GM19035 (cell line): ENCODE measurements at regions not wholly inside any gene's neighbourhood (a gene's known extent, or its start where the extent isn't known, plus 50 kb on each side); places are given as distances from the start of the nearest gene placed in this dataset.

Experiments
- ATAC-seq: cut with Tn5 transposase; IDR thresholded peaks from one replicate; pipeline ENCODE4 v1.9.1; 2021; ENCODE audit not compliant: unreplicated experiment

DNA sequence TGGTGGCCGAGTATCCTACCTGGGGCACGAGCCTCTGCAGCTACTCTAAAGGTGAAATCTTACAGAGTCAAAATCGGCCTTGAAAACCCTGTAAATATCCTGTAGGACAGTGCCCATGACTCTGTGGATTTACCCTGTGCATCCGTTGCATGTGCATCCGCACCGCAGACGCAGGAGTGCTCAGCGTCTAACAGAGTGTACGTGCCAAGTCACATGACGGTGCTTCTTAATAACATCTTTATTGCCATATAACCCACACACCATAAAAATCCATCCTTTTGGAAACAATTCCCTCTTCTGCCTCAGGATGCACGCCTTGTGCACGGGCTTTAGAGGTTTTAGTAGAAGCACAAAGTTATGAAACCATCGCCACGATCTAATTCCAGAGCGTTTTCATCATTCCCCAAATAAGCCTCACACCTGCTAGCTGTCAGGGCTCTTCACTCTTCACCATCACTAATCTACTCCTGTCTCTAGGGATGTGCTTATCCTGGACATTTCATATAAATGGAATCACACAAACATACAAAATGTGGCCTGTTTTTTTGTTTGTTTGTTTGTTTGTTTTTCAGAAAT is 384.5 kb upstream of the SULF2 start:
- ATAC-seq = no peak

DNA sequence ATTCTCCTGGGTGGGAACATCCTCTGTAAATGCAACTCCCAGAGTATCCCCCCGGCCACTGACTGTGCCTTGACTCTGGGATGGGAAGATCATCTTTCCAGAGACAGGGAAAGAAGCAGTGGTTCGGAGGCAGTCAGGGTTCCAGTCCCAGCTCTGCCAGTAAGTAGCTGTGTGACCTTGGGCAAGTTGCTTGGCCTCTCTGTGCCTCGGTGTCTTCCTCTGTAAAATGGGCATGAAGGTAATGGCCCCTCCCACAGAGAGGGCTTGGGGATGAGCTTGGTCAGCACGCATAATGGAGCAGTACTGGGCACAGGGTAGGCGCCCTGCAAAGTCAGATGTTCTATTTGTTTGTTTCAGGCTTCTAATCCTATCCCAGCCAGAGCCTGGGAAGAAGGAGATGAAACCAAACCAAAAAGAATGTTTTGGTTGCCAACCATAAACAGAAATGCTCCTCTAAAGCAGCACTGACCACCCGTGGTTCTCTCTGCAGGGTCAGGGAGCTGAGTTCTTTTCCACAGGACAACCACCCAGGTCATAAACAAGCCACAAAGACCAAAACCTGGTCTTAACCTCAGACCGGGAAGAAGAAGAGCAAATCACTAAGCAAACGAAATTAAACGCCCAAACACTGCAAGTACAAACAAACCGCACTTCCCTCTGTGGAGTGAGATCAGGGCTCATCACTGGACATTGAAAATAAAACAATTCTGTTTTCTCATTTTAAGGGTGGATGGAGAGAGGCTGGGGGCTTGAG is 381.0 kb upstream of the SULF2 start:
- ATAC-seq = no peak

DNA sequence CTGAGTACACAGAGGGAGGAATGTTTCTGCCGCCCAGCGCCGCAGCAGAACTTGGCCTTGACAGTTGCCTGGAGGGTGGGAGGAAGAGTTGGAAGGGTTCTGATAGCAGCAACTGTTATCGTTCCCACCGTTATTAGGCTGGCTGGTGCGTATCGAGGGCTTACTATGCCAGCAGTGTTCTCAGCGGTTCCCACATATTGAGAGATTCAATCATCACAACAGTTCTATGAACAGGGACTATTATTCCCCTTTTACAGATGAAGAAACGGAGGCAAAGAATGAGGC is 380.1 kb upstream of the SULF2 start:
- no peak for ATAC-seq

DNA sequence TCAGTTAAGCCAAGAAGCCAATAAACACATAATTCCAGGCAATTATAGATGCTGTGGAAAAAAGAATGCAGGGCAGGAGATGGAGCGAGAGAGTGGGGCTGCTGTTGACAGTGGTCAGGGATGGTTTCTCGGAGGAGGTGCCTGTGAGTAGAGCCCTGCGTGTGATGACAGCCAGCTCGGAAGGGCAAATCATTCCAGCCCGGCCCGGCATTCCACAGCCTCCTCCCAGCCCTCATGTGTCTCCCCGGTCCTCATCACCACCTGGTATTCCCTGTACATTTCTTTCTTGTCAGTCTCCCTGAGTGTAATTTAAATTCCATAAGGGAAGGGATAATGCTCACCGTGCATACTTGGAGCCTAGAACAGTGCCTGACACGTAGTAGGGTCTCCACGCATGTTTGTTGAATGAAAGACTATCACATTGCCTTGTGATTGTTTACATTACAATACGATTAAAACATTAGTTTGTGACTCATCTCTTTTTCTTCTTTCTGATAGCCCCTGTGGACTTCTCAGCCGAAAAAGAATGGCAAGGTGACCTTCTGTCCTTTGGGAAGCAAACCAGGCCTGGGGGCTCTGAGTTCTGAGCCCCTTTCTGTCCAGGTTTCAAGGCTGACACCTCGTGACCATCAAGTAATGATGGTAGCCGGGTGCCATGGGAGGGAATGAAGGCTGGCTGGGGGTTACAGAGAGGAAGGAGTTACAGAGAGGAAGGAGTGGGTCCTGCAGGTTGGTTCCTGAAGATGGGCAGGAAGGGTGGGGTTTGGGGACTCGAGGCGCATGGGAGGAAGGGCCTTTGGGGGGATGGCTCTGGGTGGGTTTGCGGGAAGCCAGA is 379.5 kb upstream of the SULF2 start:
- ATAC-seq = no peak

DNA sequence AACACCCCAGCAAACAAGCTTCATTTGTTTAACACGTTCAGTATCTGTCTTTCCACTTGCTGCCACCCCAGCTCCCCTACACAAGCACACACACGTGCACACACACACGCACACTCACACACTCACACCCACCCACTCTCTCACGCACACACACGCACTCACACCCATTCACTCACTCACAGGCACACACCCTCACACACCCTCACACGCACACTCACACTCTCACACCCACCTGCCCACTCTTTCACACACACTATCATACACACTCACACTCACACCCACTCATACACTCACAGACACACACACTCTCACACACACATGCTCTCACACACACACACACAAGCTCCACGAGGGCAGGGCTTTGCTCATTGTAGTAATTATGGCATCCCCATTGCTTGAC is 378.8 kb upstream of the SULF2 start:
- ATAC-seq = no peak

DNA sequence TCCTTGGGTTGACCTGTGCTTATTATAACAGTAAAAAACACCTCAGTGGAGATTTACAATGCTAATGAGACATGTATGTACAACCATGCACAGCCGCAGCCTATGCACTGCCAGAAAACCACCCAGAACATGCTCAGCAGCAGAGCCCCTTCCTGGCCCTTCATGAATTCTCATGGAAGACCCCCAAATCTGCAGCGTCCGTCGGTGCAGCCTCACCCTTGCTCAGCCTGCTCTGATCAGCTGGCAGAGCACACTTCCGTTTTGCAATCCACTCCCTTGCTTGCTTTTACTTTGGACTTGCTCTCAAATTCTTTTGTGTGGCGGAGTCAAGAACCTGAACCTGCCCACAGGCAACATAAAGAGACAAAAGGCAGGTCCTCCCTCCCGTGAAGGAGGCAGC is 378.2 kb upstream of the SULF2 start:
- no peak for ATAC-seq

DNA sequence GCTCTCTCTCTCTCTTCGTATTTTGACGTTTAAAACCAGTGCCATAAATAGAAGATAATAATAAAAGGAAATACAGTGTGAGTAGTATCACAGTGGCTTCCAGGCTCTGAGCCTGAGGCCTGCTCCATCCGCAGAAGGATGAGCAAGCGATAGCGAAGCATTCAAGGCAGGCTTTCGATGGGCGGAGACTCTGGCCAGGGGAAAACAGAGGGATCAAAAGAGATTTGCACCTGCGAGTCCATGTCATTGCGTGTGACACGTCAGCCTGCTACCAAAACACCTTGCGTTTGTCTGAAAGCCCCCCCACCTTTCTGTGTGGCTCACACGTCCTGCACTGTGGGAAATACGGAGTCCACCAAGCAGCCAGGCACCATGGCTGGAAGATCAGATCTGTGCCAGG is 377.3 kb upstream of the SULF2 start:
- ATAC-seq = no peak

DNA sequence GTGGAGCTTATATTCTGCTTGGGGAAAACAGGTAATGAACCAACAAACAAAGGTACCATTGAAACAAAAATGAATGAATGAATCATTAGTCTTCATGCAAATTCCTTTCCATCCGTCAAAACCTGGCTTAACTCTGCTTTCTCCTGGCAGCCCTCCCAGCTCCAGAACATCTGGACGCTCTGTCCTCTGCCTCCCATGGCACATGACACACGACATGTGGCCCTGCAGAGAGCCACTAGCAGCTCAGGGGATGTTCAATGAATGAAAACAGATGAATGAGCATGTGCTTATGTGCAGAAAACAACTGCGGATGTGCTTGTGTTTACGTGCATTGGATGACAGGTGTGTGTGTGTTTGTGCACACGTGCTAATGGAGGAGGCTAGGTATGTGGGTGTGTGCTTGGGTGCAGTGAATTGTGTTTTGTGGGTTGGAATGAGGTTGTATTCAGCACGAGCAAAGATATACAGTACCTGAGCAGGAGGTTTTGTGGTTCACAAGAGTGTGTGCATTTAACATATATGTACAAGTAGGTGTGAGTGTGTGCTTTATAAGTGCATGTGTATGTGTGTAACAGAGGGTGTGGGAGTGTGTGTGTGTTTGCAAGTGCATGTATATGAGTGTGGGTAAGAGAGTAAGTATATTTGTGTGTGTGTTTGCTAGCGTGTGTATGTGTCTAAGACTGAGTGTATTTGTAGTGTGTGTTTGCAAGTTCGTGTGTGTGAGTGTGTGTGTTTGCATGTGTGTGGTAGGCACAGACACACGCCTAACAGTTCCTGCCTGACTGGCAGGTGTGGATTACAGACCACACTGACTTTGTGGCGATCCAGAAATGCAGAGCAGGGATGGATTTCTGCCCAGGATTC is 374.1 kb upstream of the SULF2 start:
- no peak for ATAC-seq

DNA sequence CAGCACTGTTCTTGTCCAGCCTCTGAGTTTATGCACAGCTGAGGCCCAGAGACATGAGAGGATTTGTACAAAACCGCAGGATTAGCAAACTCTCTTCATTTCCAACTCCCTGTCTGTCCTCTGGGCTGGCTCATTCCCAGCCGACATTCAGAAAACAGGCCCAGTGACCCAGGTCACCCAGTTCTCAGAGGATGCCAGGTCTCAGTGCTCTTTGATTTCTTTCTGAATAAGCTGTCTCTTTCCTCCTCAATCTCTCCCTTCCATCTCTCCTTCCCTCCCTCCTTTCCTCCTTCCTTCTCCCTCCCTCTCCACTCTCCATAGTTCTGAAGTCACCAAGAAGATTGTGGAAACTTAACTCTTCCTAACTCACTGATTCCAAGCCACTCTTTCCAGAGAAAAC is 372.7 kb upstream of the SULF2 start:
- ATAC-seq = no peak

DNA sequence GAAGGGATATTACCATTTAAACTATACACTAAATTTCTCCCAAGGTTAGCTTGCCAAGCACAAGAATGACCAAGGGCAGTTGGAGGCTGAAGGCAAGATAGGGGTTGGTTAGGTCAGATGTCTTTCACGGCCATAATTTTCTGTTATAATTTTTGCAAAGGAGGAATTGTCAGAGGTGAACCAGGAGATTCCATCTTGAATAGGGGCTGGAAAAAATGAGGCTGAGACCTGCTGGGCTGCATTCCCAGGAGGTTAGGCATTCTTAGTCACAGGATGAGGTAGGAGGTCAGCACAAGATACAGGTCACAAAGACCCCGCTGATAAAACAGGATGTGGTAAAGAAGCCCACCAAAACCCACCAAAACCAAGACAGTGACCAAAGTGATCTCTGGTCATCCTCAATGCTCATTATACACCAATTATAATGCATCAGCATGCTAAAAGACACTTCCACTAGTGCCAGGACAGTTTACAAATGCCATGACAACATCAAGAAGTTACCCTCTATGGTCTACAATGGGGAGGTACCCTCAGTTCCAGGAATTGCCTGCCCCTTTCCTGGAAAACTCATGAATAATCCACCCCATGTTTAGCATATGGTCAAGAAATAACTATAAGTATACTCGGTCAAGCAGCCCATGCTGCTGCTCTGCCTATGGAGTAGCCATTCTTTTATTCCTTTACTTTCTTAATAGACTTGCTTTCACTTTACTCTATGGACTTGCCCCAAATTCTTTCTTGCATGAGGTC is 371.8 kb upstream of the SULF2 start:
- ATAC-seq = no peak

DNA sequence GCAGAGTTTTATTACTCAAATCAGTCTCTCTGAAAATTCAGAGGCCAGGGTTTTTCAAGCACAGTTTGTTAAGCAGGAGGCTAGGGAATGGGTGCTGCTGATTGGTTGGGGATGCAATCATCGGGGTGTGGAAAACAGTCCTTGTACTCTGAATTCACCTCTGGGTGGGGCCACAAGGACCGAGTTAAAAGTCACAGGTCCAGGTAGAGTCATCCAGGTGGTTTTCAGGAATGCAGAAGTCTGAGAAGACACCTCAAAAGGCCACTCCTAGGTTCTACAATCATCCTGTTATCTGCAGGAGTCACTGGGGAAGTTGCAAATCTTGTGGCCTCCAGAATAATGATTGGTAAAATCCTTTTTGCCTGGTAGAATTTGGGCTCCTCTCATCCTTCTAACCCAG is 371.2 kb upstream of the SULF2 start:
- ATAC-seq = no peak

DNA sequence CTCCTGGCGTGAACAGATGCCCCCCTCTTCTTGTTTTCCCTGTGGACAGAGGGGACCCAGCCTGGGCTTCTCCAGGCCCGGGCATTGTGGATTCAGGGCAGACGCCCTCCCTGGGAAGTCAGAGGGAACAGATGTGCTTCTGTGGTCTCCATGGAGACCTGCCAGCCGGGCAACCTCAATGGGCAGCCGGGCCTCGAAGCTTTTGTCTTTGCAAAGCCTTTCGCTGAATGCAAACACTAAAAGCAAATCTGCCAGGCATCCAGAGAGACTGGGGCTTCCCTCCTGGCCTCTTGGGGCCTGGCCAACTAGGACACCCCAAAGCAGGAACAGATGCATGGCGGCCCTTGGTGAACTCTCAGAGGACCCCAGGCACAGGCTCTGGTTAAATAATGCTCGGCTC is 370.0 kb upstream of the SULF2 start:
- ATAC-seq = no peak

DNA sequence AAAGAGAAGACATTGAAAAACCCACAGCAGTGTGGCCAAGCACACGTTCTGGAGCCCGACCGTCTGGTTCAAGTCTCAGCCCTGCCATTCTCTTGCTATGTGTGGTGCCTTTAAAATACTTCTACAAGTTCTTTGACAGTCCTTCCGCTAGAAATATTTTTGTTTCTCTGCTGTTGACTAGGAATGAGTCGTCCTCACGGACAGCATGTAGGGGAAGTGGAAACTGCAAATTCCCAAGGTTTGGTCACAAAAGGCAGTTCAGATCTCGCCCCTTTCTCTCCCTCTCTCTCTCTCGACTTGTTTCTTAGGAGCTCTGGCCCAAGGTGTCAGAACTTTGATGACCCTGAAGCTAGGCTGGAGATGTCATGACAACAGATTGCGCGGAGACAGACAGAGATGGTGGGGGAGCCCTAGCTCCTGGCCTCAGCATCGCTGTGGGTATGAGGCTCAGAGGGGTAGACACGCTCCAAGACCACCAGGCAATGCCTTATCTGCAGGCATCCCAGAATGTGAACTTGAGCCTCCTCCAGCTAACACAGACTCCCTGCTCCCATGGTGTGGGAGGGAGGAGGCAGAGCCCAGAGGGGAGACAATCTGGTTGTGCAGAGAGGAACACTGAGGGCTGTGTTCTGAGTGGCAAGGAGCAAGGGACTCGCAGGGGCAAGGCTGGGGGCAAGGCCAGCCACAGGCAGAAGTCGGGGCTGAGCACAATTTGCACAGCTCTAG is 368.9 kb upstream of the SULF2 start:
- no peak for ATAC-seq

DNA sequence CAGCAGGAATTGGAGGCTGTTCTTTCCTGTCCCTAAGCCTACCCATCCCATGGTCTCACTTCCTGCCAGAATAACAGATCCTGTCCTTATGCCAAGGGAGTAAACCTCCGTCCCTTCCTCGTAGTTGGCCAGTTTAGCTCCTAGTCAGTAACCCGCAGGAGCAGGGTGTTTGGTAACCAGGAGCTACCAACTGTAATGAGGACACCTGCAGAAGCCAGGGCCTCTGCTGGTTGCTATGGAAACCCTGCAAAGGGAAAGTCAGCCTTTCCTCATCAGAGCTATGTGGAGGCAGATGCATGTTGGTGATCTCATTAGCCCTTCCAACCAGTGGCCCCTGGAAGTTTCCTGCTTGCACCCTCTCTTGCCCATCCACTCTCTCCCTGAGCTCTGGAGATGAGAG is 368.2 kb upstream of the SULF2 start:
- ATAC-seq = no peak

DNA sequence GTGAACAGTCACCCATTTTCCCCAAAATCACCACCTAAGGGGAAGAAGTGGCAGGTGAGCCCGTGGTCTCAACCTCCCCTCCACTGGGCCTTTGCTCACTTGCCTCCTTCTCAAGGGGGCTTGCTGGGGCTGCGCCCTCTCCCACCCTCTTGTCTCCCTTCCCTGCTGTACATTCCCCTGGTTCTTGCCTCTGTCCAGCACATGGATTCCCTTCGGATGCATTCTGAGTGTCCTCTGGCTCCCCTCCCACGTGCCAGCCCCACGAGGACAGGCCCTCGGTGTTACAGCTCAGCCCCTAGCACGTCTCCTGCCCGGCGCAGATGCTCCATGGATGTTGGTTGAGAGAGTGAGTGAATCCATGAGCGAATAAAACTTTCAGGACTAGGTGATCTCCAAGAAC is 367.8 kb upstream of the SULF2 start:
- ATAC-seq = no peak

DNA sequence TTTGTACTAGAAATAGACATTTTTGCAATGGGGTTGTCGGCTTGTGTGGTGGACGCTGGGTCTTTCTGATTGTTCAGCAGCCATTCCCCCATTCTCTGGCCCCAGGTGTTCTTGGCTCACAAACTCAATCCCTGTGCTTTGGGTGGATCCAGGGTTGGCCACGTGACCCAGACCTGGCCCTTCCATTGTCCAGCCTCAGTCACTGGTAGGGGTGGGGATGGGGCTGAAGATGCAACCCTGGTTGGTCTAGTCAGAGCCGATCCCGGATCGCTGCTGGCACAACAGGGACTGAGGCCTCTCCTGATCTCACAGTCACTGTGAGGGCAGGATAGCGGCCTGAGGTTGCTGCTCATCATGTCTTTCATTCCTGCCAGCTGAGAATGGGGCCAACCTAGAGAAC is 365.3 kb upstream of the SULF2 start:
- no peak for ATAC-seq

DNA sequence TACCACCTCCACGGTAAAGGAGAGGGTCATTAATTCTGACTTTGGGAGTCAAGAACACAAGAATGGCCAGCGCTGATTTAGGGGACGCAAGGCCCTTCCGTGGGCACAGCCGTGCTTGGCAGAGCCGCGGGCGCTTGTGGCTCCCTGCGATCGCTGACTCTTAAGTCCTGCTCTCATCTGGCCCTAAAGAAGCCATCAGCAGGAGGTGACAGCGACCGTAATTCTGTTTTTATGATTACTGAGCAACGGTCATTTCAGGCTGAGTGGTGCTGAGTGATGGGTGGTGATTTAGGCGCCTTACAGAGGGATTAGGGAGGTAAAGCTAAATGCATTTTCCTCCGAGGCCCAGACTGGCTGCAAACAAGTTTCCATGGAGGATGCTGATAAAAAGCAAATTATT is 364.6 kb upstream of the SULF2 start:
- no peak for ATAC-seq

DNA sequence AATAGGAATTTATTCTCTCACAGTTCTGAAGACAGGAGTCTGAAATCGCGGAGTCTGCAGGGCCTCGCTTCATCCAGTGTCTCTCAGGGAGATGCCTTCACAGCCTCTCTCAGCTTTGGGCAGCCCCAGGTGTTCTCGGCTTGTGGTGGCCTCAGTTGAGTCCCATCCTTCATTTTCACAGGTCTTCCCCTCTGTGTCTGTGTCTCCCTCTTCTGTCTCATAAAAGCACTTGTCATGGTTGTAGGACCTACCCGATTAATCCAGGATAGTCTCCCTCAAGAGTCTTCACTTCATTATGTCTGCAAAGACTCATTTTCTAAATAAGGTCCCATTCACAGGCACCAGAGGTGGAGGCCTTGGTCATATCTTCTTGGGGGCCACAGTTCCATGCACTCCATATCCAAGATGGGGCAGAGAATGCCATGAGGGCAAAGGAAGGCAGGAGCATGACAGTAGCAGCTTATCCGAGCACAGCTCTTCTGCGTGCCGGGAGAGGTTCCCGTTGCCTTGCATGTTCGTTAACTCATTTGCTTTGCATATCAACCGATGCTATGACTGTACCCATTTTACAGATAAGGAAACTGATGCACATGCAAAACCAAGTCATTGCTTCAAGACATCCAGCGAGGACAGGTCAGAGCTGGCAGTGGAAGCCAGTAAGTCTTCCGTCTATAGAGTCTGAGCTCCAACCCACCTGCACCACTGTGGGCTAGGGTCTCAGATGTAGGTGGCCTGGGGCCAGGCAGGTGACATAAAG is 363.8 kb upstream of the SULF2 start:
- no peak for ATAC-seq

DNA sequence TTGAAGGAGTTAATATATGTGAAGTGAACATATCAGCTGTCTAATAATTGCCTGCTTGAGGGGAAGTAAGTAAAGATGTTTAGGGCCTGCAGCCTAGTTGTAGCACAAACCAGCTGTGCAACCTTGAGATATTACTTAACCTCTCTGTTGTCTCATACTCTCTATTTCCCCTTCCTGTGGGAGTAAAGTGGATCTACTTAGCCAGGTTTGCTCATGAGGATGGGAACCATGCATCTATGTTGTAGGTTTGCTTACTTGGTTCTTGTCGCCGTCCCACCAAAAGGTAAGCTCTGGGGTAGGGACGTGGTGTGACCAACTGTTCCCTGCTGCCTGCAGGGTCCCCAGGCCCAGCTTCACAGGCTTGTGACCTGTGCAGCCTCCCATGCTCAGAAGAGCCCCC is 362.7 kb upstream of the SULF2 start:
- ATAC-seq = no peak
